ENCODE measurements at regions not wholly inside any gene's neighbourhood (a gene's known extent, or its start where the extent isn't known, plus 50 kb on each side); places are given as distances from the start of the nearest gene placed in this dataset.
"Not testable (repeated sequence)": the region's sequence is repeated elsewhere in the genome, so short reads cannot be mapped to it uniquely, and the experiment has no call there.

DNA sequence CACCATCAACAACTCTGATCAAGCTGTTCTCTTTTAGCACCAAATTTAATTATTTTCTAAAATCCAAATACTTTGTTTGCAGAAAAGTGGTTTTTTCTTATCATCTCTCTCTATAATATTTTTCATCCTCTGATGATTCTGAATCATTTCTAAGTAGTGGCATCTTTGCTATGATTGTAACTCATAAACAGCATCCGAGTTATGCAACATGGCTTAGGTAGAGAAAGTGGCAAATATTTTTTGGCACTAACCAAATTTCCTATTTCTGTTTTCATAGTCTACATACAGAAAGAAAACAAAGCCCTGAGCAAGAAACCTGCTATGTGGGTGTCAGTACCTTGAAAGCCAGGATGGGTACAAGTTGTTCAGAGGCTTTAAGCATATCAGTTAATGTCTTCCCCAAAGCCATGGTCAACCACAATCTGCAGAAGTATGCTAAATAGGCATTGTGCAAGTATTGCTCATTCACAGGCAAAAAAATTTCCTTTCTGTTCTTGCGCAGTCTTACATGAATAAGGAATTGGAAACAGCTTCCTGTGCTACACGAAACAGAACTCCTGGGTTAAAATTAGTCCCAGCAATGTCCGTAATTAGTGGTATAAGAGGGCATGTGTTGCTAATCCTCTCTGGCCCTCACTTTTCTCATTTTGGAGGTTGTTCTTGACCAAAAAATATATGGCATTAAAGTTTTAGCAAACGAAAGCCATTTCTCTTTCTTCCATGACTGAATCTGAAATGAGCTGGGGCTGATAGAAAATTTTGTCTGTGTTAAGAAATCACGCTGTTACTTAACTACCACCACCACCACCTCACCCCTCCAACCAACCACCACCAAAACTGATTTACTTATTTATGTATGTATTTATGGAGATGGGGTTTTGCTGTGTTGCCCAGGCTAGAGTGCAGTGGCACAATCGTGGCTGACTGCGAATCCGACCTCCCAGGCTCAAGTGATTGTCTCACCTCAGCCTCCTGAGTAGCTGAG, 325.6 kb upstream of the MAGI2 start:
- H3K27me3 ChIP-seq (ENCODE audit: control insufficient read depth, insufficient read depth, low read length): no peaks in the 10 kb centered on the region
- no peak overlapping the region for H3K4me3 ChIP-seq (ENCODE audit: insufficient read depth, low read depth, low read length)
- no peak for DNase-seq
- no peaks in the 10 kb centered on the region for H3K36me3 ChIP-seq (replicated peaks; ENCODE audit: control insufficient read depth, insufficient read depth, low read length)

GRCh38 chr7:79775911-79776310, 322.4 kb upstream of the MAGI2 start:
- Histone ChIP-seq H3K36me3 (replicated peaks; ENCODE audit: control insufficient read depth, insufficient read depth, low read length) (no peaks in the 10 kb centered on the region), H3K4me3 (ENCODE audit: insufficient read depth, low read depth, low read length) (no peak overlapping the region), H3K27me3 (ENCODE audit: control insufficient read depth, insufficient read depth, low read length) (no peaks in the 10 kb centered on the region)
- DNase-seq: no peak

- H3K36me3 ChIP-seq (replicated peaks; ENCODE audit: control insufficient read depth, insufficient read depth, low read length): no peaks in the 10 kb centered on the region
- no peak for DNase-seq
- H3K27me3 ChIP-seq (ENCODE audit: control insufficient read depth, insufficient read depth, low read length): no peaks in the 10 kb centered on the region
- no peak overlapping the region for H3K4me3 ChIP-seq (ENCODE audit: insufficient read depth, low read depth, low read length)
Measured at GRCh38 chr7:79774150-79774549, 320.7 kb upstream of the MAGI2 start.

- Histone ChIP-seq H3K27me3 (ENCODE audit: control insufficient read depth, insufficient read depth, low read length) (no peaks in the 10 kb centered on the region), H3K4me3 (ENCODE audit: insufficient read depth, low read depth, low read length) (no peak overlapping the region), H3K36me3 (replicated peaks; ENCODE audit: control insufficient read depth, insufficient read depth, low read length) (no peaks in the 10 kb centered on the region)
- DNase-seq: no peak
Measured at GRCh38 chr7:79770970-79771369, 317.5 kb upstream of the MAGI2 start.

DNA sequence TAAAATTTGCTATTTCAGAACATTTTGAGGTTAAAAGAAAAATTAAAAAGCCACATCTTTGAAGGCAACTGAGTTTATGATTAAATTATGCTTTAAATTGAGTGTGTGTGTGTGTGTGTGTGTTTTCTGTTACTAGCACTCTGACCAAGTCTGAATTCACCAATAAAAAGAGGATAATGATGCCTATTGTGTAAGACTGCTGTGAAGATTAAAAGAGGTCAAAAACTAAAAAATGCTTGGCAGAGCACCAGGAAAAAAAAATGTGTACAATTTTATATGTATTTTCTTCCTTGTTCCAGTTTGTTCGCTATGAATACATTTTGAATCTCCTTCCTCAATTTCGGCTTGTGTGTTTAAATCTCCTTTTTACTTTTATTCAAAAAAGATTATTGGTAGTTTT, 316.6 kb upstream of the MAGI2 start:
- Histone ChIP-seq H3K4me3 (ENCODE audit: insufficient read depth, low read depth, low read length) (no peak overlapping the region), H3K36me3 (replicated peaks; ENCODE audit: control insufficient read depth, insufficient read depth, low read length) (no peaks in the 10 kb centered on the region), H3K27me3 (ENCODE audit: control insufficient read depth, insufficient read depth, low read length) (no peaks in the 10 kb centered on the region)
- no peak for DNase-seq

- not testable (repeated sequence) for H3K4me3 ChIP-seq (ENCODE audit: insufficient read depth, low read depth, low read length); H3K27me3 ChIP-seq (ENCODE audit: control insufficient read depth, insufficient read depth, low read length); H3K36me3 ChIP-seq (replicated peaks; ENCODE audit: control insufficient read depth, insufficient read depth, low read length); DNase-seq
Measured at GRCh38 chr7:79767876-79768560, 314.6 kb upstream of the MAGI2 start.

DNA sequence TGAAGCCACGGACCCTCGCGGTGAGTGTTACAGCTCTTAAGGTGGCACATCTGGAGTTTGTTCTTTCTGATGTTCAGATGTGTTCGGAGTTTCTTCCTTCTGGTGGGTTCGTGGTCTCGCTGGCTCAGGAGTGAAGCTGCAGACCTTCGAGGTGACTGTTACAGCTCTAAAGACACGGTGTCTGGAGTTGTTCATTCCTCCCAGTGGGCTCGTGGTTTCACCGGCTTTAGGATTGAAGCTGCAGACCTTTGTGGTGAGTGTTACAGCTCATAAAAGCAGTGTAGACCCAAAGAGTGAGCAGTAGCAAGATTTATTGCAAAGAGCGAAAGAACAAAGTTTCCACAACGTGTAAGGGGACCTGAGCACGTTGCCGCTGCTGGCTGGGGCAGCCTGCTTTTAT, 313.7 kb upstream of the MAGI2 start:
- not testable (repeated sequence) for H3K4me3 ChIP-seq (ENCODE audit: insufficient read depth, low read depth, low read length); H3K27me3 ChIP-seq (ENCODE audit: control insufficient read depth, insufficient read depth, low read length); H3K36me3 ChIP-seq (replicated peaks; ENCODE audit: control insufficient read depth, insufficient read depth, low read length); DNase-seq

DNA sequence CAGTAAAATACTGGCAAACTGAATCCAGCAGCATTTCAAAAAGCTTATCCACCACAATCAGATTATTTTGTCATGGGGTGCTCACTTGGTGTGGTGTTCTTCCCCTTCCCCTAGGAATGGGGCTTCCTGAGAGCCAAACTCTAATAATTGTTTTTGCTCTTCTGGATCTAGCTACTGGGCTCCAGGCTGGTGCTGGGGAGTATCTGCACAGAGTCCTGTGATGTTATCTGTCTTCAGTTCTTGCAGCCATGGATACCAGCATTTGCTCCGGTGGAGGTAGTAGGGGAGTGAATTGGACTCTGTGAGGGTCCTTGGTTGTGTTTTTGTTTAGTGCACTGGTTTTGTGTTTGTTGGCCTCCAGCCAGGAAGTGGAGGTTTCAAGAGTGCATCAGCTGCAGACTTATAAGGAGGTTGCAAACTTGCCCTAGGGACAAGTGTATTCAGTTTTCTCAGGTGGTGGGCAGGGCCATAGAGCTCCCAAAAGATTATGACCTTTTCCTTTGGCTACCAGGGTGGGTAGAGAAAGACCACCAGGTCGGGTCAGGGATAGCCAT, 308.5 kb upstream of the MAGI2 start:
- no peak for DNase-seq
- Histone ChIP-seq H3K4me3 (ENCODE audit: insufficient read depth, low read depth, low read length) (no peak overlapping the region), H3K27me3 (ENCODE audit: control insufficient read depth, insufficient read depth, low read length) (no peaks in the 10 kb centered on the region), H3K36me3 (replicated peaks; ENCODE audit: control insufficient read depth, insufficient read depth, low read length) (no peaks in the 10 kb centered on the region)

DNA sequence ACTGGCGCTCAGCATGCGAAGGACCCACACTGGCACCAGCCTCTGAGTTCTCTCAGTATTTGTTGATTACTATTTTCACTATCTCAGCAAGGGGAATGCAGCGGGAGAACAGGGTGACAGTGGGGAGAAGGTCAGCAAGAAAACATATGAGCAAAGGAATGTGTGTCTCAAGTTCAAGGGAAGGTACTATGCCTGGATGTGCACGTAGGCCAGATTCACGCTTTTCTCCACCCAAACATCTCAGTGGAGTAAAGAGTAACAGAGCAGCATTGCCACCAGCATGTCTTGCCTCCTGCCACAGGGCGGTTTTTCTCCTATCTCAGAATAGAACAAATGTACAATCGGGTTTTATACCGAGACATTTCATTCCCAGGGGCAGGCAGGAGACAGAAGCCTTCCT, 297.5 kb upstream of the MAGI2 start:
- H3K4me3 ChIP-seq (ENCODE audit: insufficient read depth, low read depth, low read length); H3K27me3 ChIP-seq (ENCODE audit: control insufficient read depth, insufficient read depth, low read length); DNase-seq; H3K36me3 ChIP-seq (replicated peaks; ENCODE audit: control insufficient read depth, insufficient read depth, low read length): not testable (repeated sequence)

GRCh38 chr7:79749856-79750255, 296.4 kb upstream of the MAGI2 start:
- Histone ChIP-seq H3K4me3 (ENCODE audit: insufficient read depth, low read depth, low read length) (no peak overlapping the region), H3K36me3 (replicated peaks; ENCODE audit: control insufficient read depth, insufficient read depth, low read length) (no peaks in the 10 kb centered on the region), H3K27me3 (ENCODE audit: control insufficient read depth, insufficient read depth, low read length) (no peaks in the 10 kb centered on the region)
- no peak for DNase-seq

GRCh38 chr7:79741684-79742083, 288.2 kb upstream of the MAGI2 start:
- peak; percentile 15 for DNase-seq
- no peaks in the 10 kb centered on the region for H3K36me3 ChIP-seq (replicated peaks; ENCODE audit: control insufficient read depth, insufficient read depth, low read length)
- no peaks in the 10 kb centered on the region for H3K27me3 ChIP-seq (ENCODE audit: control insufficient read depth, insufficient read depth, low read length)
- H3K4me3 ChIP-seq (ENCODE audit: insufficient read depth, low read depth, low read length): no peak overlapping the region

DNA sequence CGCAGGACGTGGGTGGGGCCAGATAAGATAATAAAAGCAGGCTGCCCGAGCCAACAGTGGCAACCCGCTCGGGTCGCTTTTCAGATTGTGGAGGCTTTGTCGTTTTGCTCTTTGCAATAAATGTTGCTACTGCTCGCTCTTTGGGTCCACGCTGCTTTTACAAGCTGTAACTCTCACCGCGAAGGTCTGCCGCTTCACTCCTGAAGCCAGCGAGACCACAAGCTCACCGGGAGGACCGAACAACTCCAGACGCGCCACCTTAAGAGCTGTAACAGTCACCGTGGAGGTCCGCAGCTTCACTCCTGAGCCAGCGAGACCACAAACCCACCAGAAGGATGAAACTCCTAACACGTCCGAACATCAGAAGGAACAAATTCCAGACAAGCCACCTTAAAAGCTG, 286.6 kb upstream of the MAGI2 start:
- DNase-seq: no peak
- no peaks in the 10 kb centered on the region for H3K36me3 ChIP-seq (replicated peaks; ENCODE audit: control insufficient read depth, insufficient read depth, low read length)
- no peak overlapping the region for H3K4me3 ChIP-seq (ENCODE audit: insufficient read depth, low read depth, low read length)

DNA sequence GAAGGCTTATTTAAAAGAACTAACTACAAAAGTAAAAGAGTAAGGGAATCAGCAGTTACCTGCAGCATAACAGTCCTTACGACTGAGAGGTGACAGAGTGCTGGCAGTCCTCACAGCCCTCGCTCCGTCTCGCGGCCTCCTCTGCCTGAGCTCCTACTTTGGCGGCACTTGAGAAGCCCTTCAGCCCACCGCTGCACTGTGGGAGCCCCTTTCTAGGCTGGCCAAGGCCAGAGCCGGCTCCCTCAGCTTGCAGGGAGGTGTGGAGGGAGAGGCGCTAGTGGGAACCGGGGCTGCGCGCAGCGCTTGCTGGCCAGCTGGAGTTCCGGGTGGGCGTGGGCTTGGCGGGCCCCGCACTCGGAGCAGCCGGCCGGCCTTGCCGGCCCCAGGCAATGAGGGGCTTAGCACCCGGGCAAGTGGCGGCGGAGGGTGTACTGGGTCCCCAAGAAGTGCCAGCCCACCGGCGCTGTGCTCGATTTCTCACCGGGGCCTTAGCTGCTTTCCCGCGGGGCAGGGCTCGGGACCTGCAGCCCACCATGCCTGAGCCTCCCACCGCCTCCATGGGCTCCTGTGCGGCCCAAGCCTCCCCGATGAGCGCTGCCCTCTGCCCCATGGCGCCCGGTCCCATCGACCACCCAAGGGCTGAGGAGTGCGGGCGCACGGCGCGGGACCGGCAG, 285.7 kb upstream of the MAGI2 start:
- not testable (repeated sequence) for H3K4me3 ChIP-seq (ENCODE audit: insufficient read depth, low read depth, low read length); H3K36me3 ChIP-seq (replicated peaks; ENCODE audit: control insufficient read depth, insufficient read depth, low read length); DNase-seq; H3K27me3 ChIP-seq (ENCODE audit: control insufficient read depth, insufficient read depth, low read length)

More for the DNA sequence above, 286.6 kb upstream of the MAGI2 start:
- no peaks in the 10 kb centered on the region for H3K27me3 ChIP-seq (ENCODE audit: control insufficient read depth, insufficient read depth, low read length)

GRCh38 chr7:79736418-79736817, 283.0 kb upstream of the MAGI2 start:
- Histone ChIP-seq H3K27me3 (ENCODE audit: control insufficient read depth, insufficient read depth, low read length) (no peaks in the 10 kb centered on the region), H3K4me3 (ENCODE audit: insufficient read depth, low read depth, low read length) (no peak overlapping the region), H3K36me3 (replicated peaks; ENCODE audit: control insufficient read depth, insufficient read depth, low read length) (no peaks in the 10 kb centered on the region)
- DNase-seq: no peak

All from H7 (cell line).